ENCODE measurements at regions not wholly inside any gene's neighbourhood (a gene's known extent, or its start where the extent isn't known, plus 50 kb on each side); places are given as distances from the start of the nearest gene placed in this dataset.
"Not testable (repeated sequence)": the region's sequence is repeated elsewhere in the genome, so short reads cannot be mapped to it uniquely, and the experiment has no call there.

GRCh38 chr12:131224226-131225065 lies 270.7 kb downstream of the ADGRD1 start:
- TF ChIP-seq CTCF, POLR2A (IDR thresholded peaks at IDR 0.05): not testable (repeated sequence)

All from lower leg skin (tissue), 3 donors.